GM12878 (cell line): ENCODE measurements at regions not wholly inside any gene's neighbourhood (a gene's known extent, or its start where the extent isn't known, plus 50 kb on each side); places are given as distances from the start of the nearest gene placed in this dataset.

Experiments
- RAD51 ChIP-seq: fragments of 450-650 bp; IDR thresholded peaks from 2 replicates; pipeline ENCODE4 v1.6.1; 2016; ENCODE audit warnings: moderate library complexity, mild to moderate bottlenecking, inconsistent platforms
- SPI1 ChIP-seq: IDR thresholded peaks from 2 replicates; pipeline ENCODE4 v1.6.1; 2011; ENCODE audit warnings: low read depth, mild to moderate bottlenecking, low read length, moderate library complexity, borderline replicate concordance; ENCODE audit not compliant: insufficient read depth
- ZSCAN29 ChIP-seq: fragments of 450-650 bp; IDR thresholded peaks from 2 replicates; pipeline ENCODE4 v1.6.1; 2017; ENCODE audit warnings: mild to moderate bottlenecking, moderate library complexity

DNA sequence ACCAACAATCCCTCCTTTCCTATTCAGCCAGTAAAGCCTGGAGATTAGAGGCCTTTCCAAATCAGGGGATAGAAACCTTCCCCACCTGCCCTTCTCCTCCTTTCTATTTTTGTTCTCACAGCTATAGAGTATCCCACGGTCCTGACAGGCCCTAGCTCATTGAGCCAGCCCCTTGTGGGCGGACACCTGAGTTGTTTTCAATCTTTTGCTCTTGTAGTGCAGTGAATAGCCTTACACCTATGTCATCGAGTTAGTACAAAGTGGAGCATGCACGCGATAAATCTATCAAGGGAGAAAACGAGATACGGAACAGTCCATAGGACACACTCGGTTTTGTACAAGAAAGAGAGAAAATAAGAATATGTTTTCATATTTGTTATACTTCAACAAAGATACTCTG, 77.2 kb downstream of the TSPAN17 start:
- TF ChIP-seq ZSCAN29 (no peak), SPI1 (no peak), RAD51 (no peak)
